ENCODE measurements at regions not wholly inside any gene's neighbourhood (a gene's known extent, or its start where the extent isn't known, plus 50 kb on each side); places are given as distances from the start of the nearest gene placed in this dataset.

- Histone ChIP-seq H3K27ac (ENCODE audit: control insufficient read depth, insufficient read depth) (no peak overlapping the region), H3K4me2 (ENCODE audit: control insufficient read depth, insufficient read depth) (no peak overlapping the region), H2AFZ (ENCODE audit: control insufficient read depth, low read depth, low read length) (no peak overlapping the region), H3K9ac (ENCODE audit: control insufficient read depth, insufficient read depth, low read length) (no peak overlapping the region), H3K27me3 (replicated peaks in 1 of 2; ENCODE audit: control insufficient read depth in 2 of 2, insufficient read depth in 2 of 2, low read length in 1 of 2) (no peaks in the 10 kb centered on the region), H3K36me3 (ENCODE audit: control insufficient read depth in 2 of 2, insufficient read depth in 2 of 2, low read length in 1 of 2) (no peaks in the 10 kb centered on the region), H4K20me1 (ENCODE audit: control insufficient read depth, insufficient read depth) (no peaks in the 10 kb centered on the region), H3K4me3 (no peak overlapping the region), H3K79me2 (ENCODE audit: control insufficient read depth, insufficient read depth, low read length) (no peaks in the 10 kb centered on the region), H3K4me1 (ENCODE audit: control insufficient read depth, insufficient read depth, low read length) (no peaks in the 10 kb centered on the region), H3K9me3 (replicated peaks; ENCODE audit: control insufficient read depth, insufficient read depth, low read length) (no peaks in the 10 kb centered on the region; the same call in 2 of the 3 replicates)
- BruUV-seq (replicated peaks), result no TSS peak
- ChIA-PET RAD21 (ENCODE audit: unreplicated experiment) (interaction anchor here (3.5 kb wide), 1 partner anchor 10 kb away, joined by 21 read pairs; no protein-coding TSS in a partner anchor), SMC1A (ENCODE audit: uncharacterized antibody, unreplicated experiment) (interaction anchor here (0.7 to 4.8 kb wide), 3 partner anchors 12 to 79 kb away, joined by 3 to 27 read pairs (median 4); no protein-coding TSS in a partner anchor), POLR2A (interaction anchor here (1.6 kb wide), 1 partner anchor 11 kb away, joined by 5 read pairs; no protein-coding TSS in a partner anchor), CTCF (interaction anchor here (0.8 to 1.4 kb wide), 2 partner anchors 16 to 21 kb away, joined by 3 read pairs; no protein-coding TSS in a partner anchor)
- intact Hi-C loops (cut with micrococcal nuclease; ENCODE audit: unreplicated experiment) (no loop called here), in situ Hi-C loops (cut with MboI) (no loop called here)
- no peak for DNase-seq (ENCODE audit: low read depth, low spot score)
- TF ChIP-seq HSF1 (IDR thresholded peaks at IDR 0.05; ENCODE audit: low read depth, low read length) (no peak), BHLHE40 (IDR thresholded peaks at IDR 0.05; ENCODE audit: borderline replicate concordance in 1 of 2, low read depth in 2 of 2, low read length in 1 of 2) (no peak), ZNF217 (IDR thresholded peaks at IDR 0.05) (no peak), EP300 (IDR thresholded peaks at IDR 0.05; ENCODE audit: borderline replicate concordance in 1 of 2, control insufficient read depth in 1 of 2, low read depth in 2 of 2, low read length in 2 of 2) (no peak), SIN3A (IDR thresholded peaks at IDR 0.05; ENCODE audit: low read depth, low read length) (no peak), NRF1 (conservative IDR thresholded peaks at IDR 0.05; ENCODE audit: low read depth, low read length) (no peak), SUZ12 (IDR thresholded peaks at IDR 0.05; ENCODE audit: unreplicated experiment) (no peak), E2F4 (IDR thresholded peaks at IDR 0.05; ENCODE audit: low read depth, low read length) (no peak)
- ATAC-seq, result no peak
- FAIRE-seq, result no peak
- WGBS (ENCODE audit: insufficient coverage, insufficient replicate concordance, low lambda C conversion rate, missing lambda C conversion rate), result 6% methylated on average over 1 of the region's 1 CpG
Observed at GRCh38 chr12:88310069-88310468, 168.0 kb downstream of the TMTC3 start.
